ENCODE measurements at regions not wholly inside any gene's neighbourhood (a gene's known extent, or its start where the extent isn't known, plus 50 kb on each side); places are given as distances from the start of the nearest gene placed in this dataset.

DNA sequence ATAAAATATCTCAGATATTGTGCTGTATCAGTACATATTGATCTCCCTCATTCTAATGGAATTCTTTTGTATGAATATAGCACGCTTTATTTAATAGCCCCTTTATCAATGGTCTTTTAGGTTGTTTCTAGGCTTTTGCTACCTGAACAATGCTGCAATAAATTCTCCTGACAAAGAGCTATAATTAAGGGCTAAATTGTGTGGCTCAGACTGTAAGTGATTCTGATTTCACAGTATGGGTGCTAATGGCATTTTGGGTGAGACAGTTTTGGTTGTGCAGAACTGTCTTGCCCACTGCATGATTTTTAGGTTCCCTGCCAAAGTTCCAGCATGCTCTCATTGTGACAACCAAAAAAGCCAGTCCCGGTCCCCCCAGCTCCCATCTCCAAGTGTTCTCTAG is 363.2 kb downstream of the REEP3 start:
- CTCF ChIA-PET = no interaction called here
- no TSS peak for BruUV-seq (replicated peaks)
- no peak overlapping the region for H3K4me3 Mint-ChIP-seq (ENCODE audit: low read depth, unreplicated experiment)
- peaks cover 17% of the 10 kb centered on the region for H3K27me3 Mint-ChIP-seq (ENCODE audit: unreplicated experiment)
- no peaks in the 10 kb centered on the region for H3K9me3 Mint-ChIP-seq (ENCODE audit: low read depth, unreplicated experiment)
- intact Hi-C loops (cut with micrococcal nuclease; ENCODE audit: unreplicated experiment) = no loop called here
- no peaks in the 10 kb centered on the region for H3K36me3 Mint-ChIP-seq (ENCODE audit: insufficient read depth, unreplicated experiment)
- TF ChIP-seq, protein P1, sequence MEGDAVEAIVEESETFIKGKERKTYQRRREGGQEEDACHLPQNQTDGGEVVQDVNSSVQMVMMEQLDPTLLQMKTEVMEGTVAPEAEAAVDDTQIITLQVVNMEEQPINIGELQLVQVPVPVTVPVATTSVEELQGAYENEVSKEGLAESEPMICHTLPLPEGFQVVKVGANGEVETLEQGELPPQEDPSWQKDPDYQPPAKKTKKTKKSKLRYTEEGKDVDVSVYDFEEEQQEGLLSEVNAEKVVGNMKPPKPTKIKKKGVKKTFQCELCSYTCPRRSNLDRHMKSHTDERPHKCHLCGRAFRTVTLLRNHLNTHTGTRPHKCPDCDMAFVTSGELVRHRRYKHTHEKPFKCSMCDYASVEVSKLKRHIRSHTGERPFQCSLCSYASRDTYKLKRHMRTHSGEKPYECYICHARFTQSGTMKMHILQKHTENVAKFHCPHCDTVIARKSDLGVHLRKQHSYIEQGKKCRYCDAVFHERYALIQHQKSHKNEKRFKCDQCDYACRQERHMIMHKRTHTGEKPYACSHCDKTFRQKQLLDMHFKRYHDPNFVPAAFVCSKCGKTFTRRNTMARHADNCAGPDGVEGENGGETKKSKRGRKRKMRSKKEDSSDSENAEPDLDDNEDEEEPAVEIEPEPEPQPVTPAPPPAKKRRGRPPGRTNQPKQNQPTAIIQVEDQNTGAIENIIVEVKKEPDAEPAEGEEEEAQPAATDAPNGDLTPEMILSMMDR (IDR thresholded peaks at IDR 0.05; ENCODE audit: unreplicated experiment) = no peak
- no peaks in the 10 kb centered on the region for H3K4me1 Mint-ChIP-seq (ENCODE audit: low read depth, unreplicated experiment)
- DNase-seq = no peak
- no peak overlapping the region for H3K27ac Mint-ChIP-seq (ENCODE audit: unreplicated experiment)

DNA sequence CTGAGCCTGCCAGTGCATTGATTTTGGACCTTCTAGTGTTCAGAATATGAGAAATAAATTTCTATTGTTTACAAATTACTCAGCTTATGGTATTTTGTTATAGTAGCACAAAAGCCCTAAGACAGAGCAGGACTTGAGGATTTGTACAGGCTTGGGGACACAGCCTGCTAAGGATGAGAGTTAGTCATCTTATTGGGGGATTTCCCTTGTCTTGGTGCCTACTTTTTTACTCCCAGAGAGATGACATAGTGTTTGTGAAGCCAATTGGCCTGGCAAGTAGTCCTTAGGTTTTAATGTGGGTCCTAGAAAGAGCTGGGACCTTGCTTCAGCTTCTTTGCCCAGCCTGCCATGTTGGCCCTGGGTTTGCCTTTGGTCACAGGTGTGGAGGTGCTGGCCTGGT is 364.0 kb downstream of the REEP3 start:
- Mint-ChIP-seq H3K27me3 (ENCODE audit: unreplicated experiment) (peaks cover 18% of the 10 kb centered on the region), H3K9me3 (ENCODE audit: low read depth, unreplicated experiment) (no peaks in the 10 kb centered on the region), H3K27ac (ENCODE audit: unreplicated experiment) (no peak overlapping the region), H3K4me3 (ENCODE audit: low read depth, unreplicated experiment) (no peak overlapping the region), H3K36me3 (ENCODE audit: insufficient read depth, unreplicated experiment) (no peaks in the 10 kb centered on the region), H3K4me1 (ENCODE audit: low read depth, unreplicated experiment) (no peaks in the 10 kb centered on the region)
- intact Hi-C loops (cut with micrococcal nuclease; ENCODE audit: unreplicated experiment) = no loop called here
- DNase-seq = no peak
- CTCF ChIA-PET = no interaction called here
- TF ChIP-seq, protein P1 (IDR thresholded peaks at IDR 0.05; ENCODE audit: unreplicated experiment) = no peak
- BruUV-seq (replicated peaks) = no TSS peak

DNA sequence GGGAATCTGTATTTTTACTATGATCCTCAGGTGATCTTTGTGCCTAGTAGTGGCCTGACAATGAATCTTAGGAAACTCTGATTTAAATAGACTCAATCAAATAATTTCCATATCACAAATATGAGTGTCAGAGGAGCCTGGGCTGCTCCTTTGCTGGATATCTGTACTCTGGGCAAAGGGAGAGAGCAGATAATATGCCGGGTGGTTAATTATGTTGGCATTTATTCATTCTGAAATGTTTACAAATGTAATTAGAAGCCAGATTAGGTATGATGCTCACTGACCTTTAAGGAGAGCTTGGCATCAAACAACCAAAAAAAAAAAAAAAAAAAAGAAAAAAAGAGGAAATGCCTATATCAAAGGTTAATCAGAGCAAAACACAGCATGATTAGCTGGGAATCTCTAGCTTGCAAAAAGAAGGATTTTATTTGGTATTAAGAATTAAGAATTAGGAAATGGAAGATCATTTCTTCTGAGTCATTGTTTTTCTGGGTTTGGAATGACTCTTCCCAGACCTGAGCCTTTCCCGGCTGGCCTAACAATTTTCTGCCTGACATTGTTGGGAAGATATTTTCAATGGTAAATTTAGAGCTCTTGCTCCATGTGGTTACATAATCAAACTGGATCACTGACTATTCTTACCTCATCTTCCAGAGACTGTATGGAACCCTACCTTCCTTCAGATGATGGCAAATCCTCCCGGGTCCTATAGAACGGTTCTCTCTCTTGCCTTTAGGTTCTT is 365.3 kb downstream of the REEP3 start:
- Mint-ChIP-seq H3K9me3 (ENCODE audit: low read depth, unreplicated experiment) (no peaks in the 10 kb centered on the region), H3K4me3 (ENCODE audit: low read depth, unreplicated experiment) (no peak overlapping the region), H3K27ac (ENCODE audit: unreplicated experiment) (no peak overlapping the region), H3K36me3 (ENCODE audit: insufficient read depth, unreplicated experiment) (no peaks in the 10 kb centered on the region), H3K27me3 (ENCODE audit: unreplicated experiment) (peaks cover 18% of the 10 kb centered on the region), H3K4me1 (ENCODE audit: low read depth, unreplicated experiment) (no peaks in the 10 kb centered on the region)
- intact Hi-C loops (cut with micrococcal nuclease; ENCODE audit: unreplicated experiment) = no loop called here
- no TSS peak for BruUV-seq (replicated peaks)
- CTCF ChIA-PET = interaction anchor here (0.7 to 1.1 kb wide), 2 partner anchors 14 to 95 kb away, joined by 3 to 6 read pairs; no protein-coding TSS in a partner anchor
- TF ChIP-seq, protein P1 (IDR thresholded peaks at IDR 0.05; ENCODE audit: unreplicated experiment) = no peak
- DNase-seq = no peak

DNA sequence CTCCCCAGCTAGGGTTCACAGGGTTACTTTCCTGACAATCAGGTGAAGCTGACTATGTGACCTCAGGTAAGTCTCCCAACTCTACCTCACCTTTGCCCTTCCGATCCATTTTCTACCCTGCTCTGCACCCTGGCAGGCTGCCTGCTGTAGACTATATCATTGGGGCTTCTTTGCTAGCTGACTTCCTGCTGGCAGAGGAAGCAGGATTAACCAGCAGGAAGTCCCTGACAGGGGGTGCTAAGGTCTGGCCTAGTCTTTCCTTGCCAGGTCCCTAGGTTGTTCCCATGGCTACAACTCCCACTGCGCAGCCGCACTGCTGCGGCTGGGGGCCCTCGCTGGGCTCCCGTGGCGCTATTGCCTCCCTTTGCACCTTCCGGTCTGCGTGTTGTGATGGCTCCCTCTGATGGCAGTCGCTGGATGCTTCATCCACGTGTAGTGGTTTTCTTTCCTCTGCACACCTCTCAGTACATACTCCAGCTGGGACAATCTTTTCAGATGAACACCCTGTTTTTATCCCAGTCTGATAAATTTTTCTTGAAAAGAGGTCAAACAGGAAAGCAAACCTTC is 365.9 kb downstream of the REEP3 start:
- TF ChIP-seq, protein P1 (IDR thresholded peaks at IDR 0.05; ENCODE audit: unreplicated experiment) = no peak
- no peaks in the 10 kb centered on the region for H3K4me1 Mint-ChIP-seq (ENCODE audit: low read depth, unreplicated experiment)
- CTCF ChIA-PET = interaction anchor here (1.1 kb wide), 1 partner anchor 15 kb away, joined by 6 read pairs; no protein-coding TSS in a partner anchor
- H3K4me3 Mint-ChIP-seq (ENCODE audit: low read depth, unreplicated experiment) = no peak overlapping the region
- no TSS peak for BruUV-seq (replicated peaks)
- H3K27me3 Mint-ChIP-seq (ENCODE audit: unreplicated experiment) = peaks cover 18% of the 10 kb centered on the region
- no peak overlapping the region for H3K27ac Mint-ChIP-seq (ENCODE audit: unreplicated experiment)
- H3K9me3 Mint-ChIP-seq (ENCODE audit: low read depth, unreplicated experiment) = no peaks in the 10 kb centered on the region
- no peak for DNase-seq
- no peaks in the 10 kb centered on the region for H3K36me3 Mint-ChIP-seq (ENCODE audit: insufficient read depth, unreplicated experiment)
- intact Hi-C loops (cut with micrococcal nuclease; ENCODE audit: unreplicated experiment) = no loop called here
